Lower leg skin (tissue), 4 donors: ENCODE measurements at regions not wholly inside any gene's neighbourhood (a gene's known extent, or its start where the extent isn't known, plus 50 kb on each side); places are given as distances from the start of the nearest gene placed in this dataset.

Source experiments
- DNase-seq, 2 donors: peaks; one replicate each; pipeline ENCODE4 v3.0.0-alpha.2; 2019; ENCODE audit warnings: low spot score in 2 of 2
- H3K4me3 ChIP-seq: fragments of 200-600 bp; sonication (generic); 2 replicates; pipeline ENCODE4 v1.5.1; 2017; ENCODE audit warnings: mild to moderate bottlenecking, low read depth; ENCODE audit not compliant: poor library complexity, severe bottlenecking
- CTCF ChIP-seq, 3 donors: fragments of 450-650 bp; IDR thresholded peaks; one replicate each; pipeline ENCODE4 v1.5.1; 2016; ENCODE audit warnings: antibody characterized with exemption in 3 of 3, mild to moderate bottlenecking in 3 of 3, moderate library complexity in 2 of 3
- POLR2A ChIP-seq, 2 donors: fragments of 450-650 bp; IDR thresholded peaks; one replicate each; pipeline ENCODE4 v1.6.1; 2016 to 2017; ENCODE audit warnings: antibody characterized with exemption in 2 of 2, mild to moderate bottlenecking in 1 of 2, moderate library complexity in 1 of 2
- WGBS, 2 donors: methylation state at CpG; one replicate each; pipeline ENCODE4 v1.1.5; 2018; 5-methylcytosine and 5-hydroxymethylcytosine counted together
- intact Hi-C: fragments of 100-400 bp; cut with DNase I; formaldehyde crosslinking; loops from one replicate; pipeline ENCODE4 v1.15.0; 2023; ENCODE audit warnings: low total_unique reads

GRCh38 chr11:100555931-100556330 lies 131.2 kb upstream of the ARHGAP42 start:
- no peak overlapping the region for H3K4me3 ChIP-seq
- no peak for TF ChIP-seq POLR2A (IDR thresholded peaks at IDR 0.05)
- TF ChIP-seq CTCF (IDR thresholded peaks at IDR 0.05), result no peak
- intact Hi-C loops, result no loop called here
- DNase-seq, result no peak

- 67 to 88% methylated on average over 1 of the region's 1 CpG for WGBS, 2 donors
- H3K4me3 ChIP-seq, result no peak overlapping the region
- intact Hi-C loops, result no loop called here
- TF ChIP-seq POLR2A (IDR thresholded peaks at IDR 0.05), result no peak
- no peak for TF ChIP-seq CTCF (IDR thresholded peaks at IDR 0.05)
- no peak for DNase-seq
Measured at GRCh38 chr11:100556781-100557180, 130.3 kb upstream of the ARHGAP42 start.

- H3K4me3 ChIP-seq, result no peak overlapping the region
- intact Hi-C loops, result no loop called here
- no peak for TF ChIP-seq POLR2A (IDR thresholded peaks at IDR 0.05)
- TF ChIP-seq CTCF (IDR thresholded peaks at IDR 0.05), result no peak
- 64 to 65% methylated on average over 8 of the region's 8 CpGs for WGBS, 2 donors
- DNase-seq, result no peak
Measured at GRCh38 chr11:100557830-100558611, 129.1 kb upstream of the ARHGAP42 start.

- no peak overlapping the region for H3K4me3 ChIP-seq
- no peak for DNase-seq
- WGBS, 2 donors, result 87 to 90% methylated on average over 3 of the region's 3 CpGs
- TF ChIP-seq POLR2A (IDR thresholded peaks at IDR 0.05) (no peak), CTCF (IDR thresholded peaks at IDR 0.05) (no peak)
- intact Hi-C loops, result no loop called here
Measured at GRCh38 chr11:100560606-100561005, 126.5 kb upstream of the ARHGAP42 start.

GRCh38 chr11:100561323-100561722 lies 125.8 kb upstream of the ARHGAP42 start:
- no peak for DNase-seq
- 33 to 51% methylated on average over 1 of the region's 1 CpG for WGBS, 2 donors
- intact Hi-C loops, result no loop called here
- no peak overlapping the region for H3K4me3 ChIP-seq
- TF ChIP-seq CTCF (IDR thresholded peaks at IDR 0.05) (no peak), POLR2A (IDR thresholded peaks at IDR 0.05) (no peak)

GRCh38 chr11:100562128-100562527 lies 125.0 kb upstream of the ARHGAP42 start:
- intact Hi-C loops, result no loop called here
- H3K4me3 ChIP-seq, result no peak overlapping the region
- DNase-seq, result no peak
- 15 to 22% methylated on average over 2 of the region's 2 CpGs for WGBS, 2 donors
- TF ChIP-seq POLR2A (IDR thresholded peaks at IDR 0.05), result no peak
